HFFc6 (cell line): ENCODE measurements at regions not wholly inside any gene's neighbourhood (a gene's known extent, or its start where the extent isn't known, plus 50 kb on each side); places are given as distances from the start of the nearest gene placed in this dataset.
"Not testable (repeated sequence)": the region's sequence is repeated elsewhere in the genome, so short reads cannot be mapped to it uniquely, and the experiment has no call there.

ENCODE experiments used
- DNase-seq: peaks from one replicate; pipeline ENCODE4 v3.0.0-alpha.2; 2018
- H3K27ac Mint-ChIP-seq: 2 replicates; pipeline ENCODE4 v1.8.0; 2020; ENCODE audit warnings: mild to moderate bottlenecking, mixed read lengths
- H3K27me3 Mint-ChIP-seq: 2 replicates; pipeline ENCODE4 v1.8.0; 2021; ENCODE audit warnings: mild to moderate bottlenecking, moderate library complexity, mixed read lengths; ENCODE audit not compliant: insufficient read depth
- H3K36me3 Mint-ChIP-seq: 2 replicates; pipeline ENCODE4 v1.8.0; 2021; ENCODE audit warnings: low read depth, mixed read lengths
- H3K4me1 Mint-ChIP-seq: 2 replicates; pipeline ENCODE4 v1.8.0; 2020; ENCODE audit warnings: low read depth, mixed read lengths
- H3K4me3 Mint-ChIP-seq: 2 replicates; pipeline ENCODE4 v1.8.0; 2020; ENCODE audit warnings: mild to moderate bottlenecking, moderate library complexity, mixed read lengths
- H3K9me3 Mint-ChIP-seq: 2 replicates; pipeline ENCODE4 v1.8.0; 2020; ENCODE audit warnings: mild to moderate bottlenecking, mixed read lengths
- CTCF ChIP-seq: fragments of 200-600 bp; sonication (generic); IDR thresholded peaks from 2 replicates; pipeline ENCODE4 v1.5.0; 2021; ENCODE audit warnings: antibody characterized with exemption, mild to moderate bottlenecking

GRCh38 chr9:106035806-106036205 lies 341.5 kb downstream of the TMEM38B start:
- Mint-ChIP-seq H3K36me3 (no peaks in the 10 kb centered on the region), H3K4me1 (no peaks in the 10 kb centered on the region), H3K9me3 (peaks cover 17% of the 10 kb centered on the region), H3K4me3 (no peak overlapping the region), H3K27me3 (no peaks in the 10 kb centered on the region; the same call in 1 of the 2 replicates), H3K27ac (no peak overlapping the region)
- no peak for TF ChIP-seq CTCF
- no peak for DNase-seq

DNA sequence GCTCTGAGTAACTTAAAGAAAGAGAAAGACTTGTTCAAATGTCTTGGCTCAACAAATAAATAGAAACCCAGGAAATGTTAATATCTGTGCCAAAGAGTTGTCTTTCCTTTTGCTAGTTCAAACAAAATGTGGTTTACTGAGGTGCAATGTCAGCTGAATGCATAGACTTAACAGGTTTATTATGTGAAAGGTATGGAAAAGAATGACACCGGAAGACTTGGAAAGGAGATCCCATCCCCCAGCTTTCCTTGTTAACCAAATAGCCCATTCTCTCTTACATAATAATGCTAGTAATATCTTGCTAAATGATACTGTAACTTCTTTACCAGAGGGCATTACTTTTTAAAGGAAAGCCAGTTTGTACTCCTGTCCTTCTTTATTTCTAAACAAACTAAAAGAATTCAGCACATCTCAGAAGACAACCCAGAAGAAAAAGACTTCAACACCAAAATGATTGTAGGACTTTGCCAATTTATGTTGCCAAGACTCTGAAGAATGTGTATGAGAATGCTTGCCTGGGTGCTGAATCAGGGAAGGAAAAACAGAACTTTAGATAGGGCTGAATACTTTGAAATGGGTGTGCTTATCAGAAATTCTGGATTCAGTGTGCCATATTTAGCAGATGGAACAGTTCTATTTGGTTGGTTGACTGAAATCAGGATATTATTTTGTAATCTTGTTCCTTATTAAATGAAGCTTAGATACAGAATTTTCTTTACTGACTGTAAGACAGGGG lies 344.1 kb downstream of the TMEM38B start:
- no peak for TF ChIP-seq CTCF
- no peak for DNase-seq
- no peak overlapping the region for H3K27ac Mint-ChIP-seq
- H3K36me3 Mint-ChIP-seq, result no peaks in the 10 kb centered on the region
- no peaks in the 10 kb centered on the region for H3K4me1 Mint-ChIP-seq
- no peaks in the 10 kb centered on the region for H3K27me3 Mint-ChIP-seq
- H3K9me3 Mint-ChIP-seq, result peaks cover 24% of the 10 kb centered on the region
- no peak overlapping the region for H3K4me3 Mint-ChIP-seq

DNA sequence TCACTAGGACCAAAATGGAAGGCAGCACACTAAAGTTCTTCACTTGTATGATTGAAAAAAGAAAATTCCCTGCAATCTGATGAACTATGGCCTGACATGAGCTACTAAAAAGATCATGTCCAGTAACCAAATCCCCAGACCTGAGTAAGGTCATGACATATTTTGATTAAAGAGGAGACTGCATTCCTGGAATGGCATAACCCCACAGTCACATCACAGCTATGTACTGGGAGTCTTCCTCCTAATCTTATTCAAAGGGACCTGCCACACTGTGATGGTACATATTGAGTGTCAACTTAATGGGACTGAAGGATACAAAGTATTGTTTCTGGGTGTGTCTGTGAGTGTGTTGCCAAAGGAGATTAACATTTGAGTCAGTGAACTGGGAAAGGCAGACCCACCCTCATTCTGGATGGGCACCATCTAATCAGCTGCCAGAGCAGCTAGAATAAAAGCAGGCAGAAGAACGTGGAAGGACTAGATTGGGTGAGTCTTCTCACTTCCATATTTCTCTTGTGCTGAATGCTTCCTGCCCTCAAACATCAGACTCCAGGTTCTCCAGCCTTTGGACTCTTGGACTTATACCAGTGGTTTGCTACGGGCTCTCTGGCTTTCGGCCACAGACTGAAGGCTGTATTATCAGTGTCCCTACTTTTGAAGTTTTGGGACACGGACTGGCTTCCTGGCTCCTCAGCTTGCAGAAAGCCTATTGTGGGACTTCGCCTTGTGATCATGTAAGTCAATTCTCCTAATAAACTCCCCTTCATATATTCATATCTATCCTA lies 345.0 kb downstream of the TMEM38B start:
- H3K4me3 Mint-ChIP-seq, result no peak overlapping the region
- no peaks in the 10 kb centered on the region for H3K27me3 Mint-ChIP-seq
- no peak overlapping the region for H3K27ac Mint-ChIP-seq
- peaks cover 29% of the 10 kb centered on the region for H3K9me3 Mint-ChIP-seq
- H3K4me1 Mint-ChIP-seq, result no peaks in the 10 kb centered on the region
- no peak for TF ChIP-seq CTCF
- H3K36me3 Mint-ChIP-seq, result no peaks in the 10 kb centered on the region
- DNase-seq, result no peak

- H3K27me3 Mint-ChIP-seq, DNase-seq, H3K4me3 Mint-ChIP-seq, H3K36me3 Mint-ChIP-seq, H3K27ac Mint-ChIP-seq, H3K4me1 Mint-ChIP-seq: not testable (repeated sequence)
- peaks cover 21% of the 10 kb centered on the region for H3K9me3 Mint-ChIP-seq
Observed at GRCh38 chr9:106041920-106042319, 347.6 kb downstream of the TMEM38B start.

DNA sequence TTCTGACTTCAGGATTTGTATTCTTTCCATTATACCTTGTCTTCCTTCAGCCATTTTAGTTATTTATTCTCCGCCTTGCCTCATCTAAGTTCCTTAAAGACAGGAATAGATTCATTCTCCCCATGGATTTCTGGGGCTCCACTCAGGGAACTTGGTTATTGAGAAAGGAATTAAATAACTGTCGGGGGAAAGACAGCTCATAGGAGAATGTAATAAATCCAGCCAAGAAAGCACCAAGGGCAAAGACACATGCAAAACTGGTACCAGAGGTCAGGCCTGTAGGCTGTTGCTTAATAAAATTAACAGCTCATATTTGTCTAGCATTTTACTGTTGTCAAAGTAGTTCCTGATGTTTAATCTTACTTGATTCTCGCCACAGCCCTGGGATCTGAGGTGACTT lies 357.2 kb downstream of the TMEM38B start:
- H3K27me3 Mint-ChIP-seq, result no peaks in the 10 kb centered on the region
- no peak for TF ChIP-seq CTCF
- H3K36me3 Mint-ChIP-seq, result peaks cover 5% of the 10 kb centered on the region; the same call in 1 of the 2 replicates
- H3K4me1 Mint-ChIP-seq, result no peaks in the 10 kb centered on the region
- peaks cover 25% of the 10 kb centered on the region for H3K9me3 Mint-ChIP-seq
- no peak overlapping the region for H3K4me3 Mint-ChIP-seq
- DNase-seq, result no peak
- no peak overlapping the region for H3K27ac Mint-ChIP-seq

DNA sequence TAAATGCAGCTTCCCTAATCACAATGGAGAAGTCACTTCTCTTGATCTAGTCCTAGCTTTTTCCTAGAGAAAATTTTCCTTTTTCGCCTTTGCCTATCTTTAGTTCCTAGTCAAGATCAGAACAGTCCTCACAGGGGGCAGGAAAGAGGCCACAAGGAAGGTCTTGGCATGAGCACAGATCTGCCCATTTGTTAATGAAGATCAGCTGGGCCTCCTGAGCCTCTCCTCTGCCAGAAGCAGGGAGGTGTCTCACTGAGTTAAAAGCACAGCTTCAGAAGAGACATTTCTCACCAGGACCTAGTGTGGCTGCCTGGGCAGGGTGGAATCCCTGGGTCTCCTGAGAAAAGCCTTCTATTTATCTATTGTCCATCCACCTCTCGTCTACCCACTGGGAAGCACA lies 357.8 kb downstream of the TMEM38B start:
- no peak for DNase-seq
- TF ChIP-seq CTCF, result no peak
- Mint-ChIP-seq H3K4me3 (no peak overlapping the region), H3K27ac (no peak overlapping the region), H3K4me1 (no peaks in the 10 kb centered on the region), H3K27me3 (no peaks in the 10 kb centered on the region), H3K36me3 (peaks cover 5% of the 10 kb centered on the region; the same call in 1 of the 2 replicates), H3K9me3 (peaks cover 26% of the 10 kb centered on the region)
